AG09309 (cell line): ENCODE measurements at regions not wholly inside any gene's neighbourhood (a gene's known extent, or its start where the extent isn't known, plus 50 kb on each side); places are given as distances from the start of the nearest gene placed in this dataset.

Experiments used
- DNase-seq: peaks from one replicate; pipeline ENCODE4 v3.0.0-alpha.2; 2010; ENCODE audit warnings: low read depth
- H3K4me3 ChIP-seq: 2 replicates; pipeline ENCODE4 v1.5.1; 2011; ENCODE audit warnings: mild to moderate bottlenecking, low read depth, low read length, moderate library complexity; ENCODE audit not compliant: control insufficient read depth
- TF ChIP-seq, protein P1 (sequence below): IDR thresholded peaks from 2 replicates; pipeline ENCODE4 v1.5.1; 2011; ENCODE audit warnings: mild to moderate bottlenecking, low read depth, low read length, inconsistent platforms; ENCODE audit not compliant: insufficient read depth, control insufficient read depth; ENCODE audit errors: missing control alignments

DNA sequence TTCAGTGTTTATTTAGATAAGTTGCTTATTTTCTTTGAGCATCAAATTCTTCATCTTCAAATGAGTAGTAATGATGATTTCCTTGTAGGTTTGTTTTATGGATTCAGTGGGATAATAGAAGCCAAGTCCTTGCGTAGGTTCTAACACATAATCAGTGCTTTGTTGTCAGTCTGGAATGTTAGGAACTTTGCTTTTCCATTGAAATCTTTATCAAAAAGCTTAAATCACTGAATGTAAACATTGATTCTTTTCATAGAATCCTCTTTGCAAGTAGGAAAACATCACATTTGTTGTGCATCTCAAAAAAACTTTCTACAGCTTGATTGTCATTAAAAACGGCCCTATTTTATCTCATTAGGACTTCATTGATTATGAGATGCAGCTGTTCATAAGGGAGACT lies 490.3 kb upstream of the GOT2 start:
- DNase-seq, result no peak
- H3K4me3 ChIP-seq, result no peak overlapping the region
- TF ChIP-seq, protein P1, sequence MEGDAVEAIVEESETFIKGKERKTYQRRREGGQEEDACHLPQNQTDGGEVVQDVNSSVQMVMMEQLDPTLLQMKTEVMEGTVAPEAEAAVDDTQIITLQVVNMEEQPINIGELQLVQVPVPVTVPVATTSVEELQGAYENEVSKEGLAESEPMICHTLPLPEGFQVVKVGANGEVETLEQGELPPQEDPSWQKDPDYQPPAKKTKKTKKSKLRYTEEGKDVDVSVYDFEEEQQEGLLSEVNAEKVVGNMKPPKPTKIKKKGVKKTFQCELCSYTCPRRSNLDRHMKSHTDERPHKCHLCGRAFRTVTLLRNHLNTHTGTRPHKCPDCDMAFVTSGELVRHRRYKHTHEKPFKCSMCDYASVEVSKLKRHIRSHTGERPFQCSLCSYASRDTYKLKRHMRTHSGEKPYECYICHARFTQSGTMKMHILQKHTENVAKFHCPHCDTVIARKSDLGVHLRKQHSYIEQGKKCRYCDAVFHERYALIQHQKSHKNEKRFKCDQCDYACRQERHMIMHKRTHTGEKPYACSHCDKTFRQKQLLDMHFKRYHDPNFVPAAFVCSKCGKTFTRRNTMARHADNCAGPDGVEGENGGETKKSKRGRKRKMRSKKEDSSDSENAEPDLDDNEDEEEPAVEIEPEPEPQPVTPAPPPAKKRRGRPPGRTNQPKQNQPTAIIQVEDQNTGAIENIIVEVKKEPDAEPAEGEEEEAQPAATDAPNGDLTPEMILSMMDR, result no peak

DNA sequence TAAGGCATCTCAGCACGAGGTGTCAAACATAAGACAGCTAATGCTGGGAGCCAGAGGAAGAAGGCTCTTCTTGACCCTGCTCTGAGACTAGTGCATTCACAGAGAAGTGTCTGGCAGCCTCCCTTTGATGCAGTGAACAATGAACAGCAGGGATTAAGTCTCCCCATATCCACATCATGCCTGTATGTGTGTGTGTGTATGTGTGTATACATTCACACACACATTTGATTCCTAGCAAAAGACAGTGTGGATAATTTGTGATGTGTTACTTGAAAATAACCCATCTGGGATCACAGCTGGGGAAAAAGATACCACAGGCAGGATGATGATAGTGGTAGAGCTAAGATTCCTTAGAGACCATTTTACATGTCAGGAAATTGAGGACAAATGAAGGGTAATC lies 485.9 kb upstream of the GOT2 start:
- TF ChIP-seq, protein P1, result no peak
- no peak overlapping the region for H3K4me3 ChIP-seq
- DNase-seq, result no peak

DNA sequence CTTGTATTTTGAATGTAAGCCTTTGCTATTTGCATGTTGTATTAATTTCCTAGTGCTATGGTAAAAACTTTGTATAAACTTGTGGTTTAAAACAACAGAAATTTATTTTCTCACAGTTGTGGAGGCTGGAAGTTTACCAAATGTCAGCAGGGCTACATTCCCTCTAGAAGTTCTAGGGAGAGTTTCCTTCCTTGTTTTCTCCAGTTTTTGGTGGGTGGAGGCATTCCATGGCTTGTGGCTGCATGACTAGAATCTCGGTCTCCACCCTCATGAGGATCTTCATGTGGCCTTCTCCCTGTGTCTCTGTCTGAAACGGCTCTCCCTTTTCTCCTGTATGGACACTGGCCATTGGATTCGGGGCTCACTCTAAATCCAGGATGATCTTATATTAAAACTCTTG lies 482.2 kb upstream of the GOT2 start:
- H3K4me3 ChIP-seq, result no peak overlapping the region
- no peak for DNase-seq
- TF ChIP-seq, protein P1, result no peak

GRCh38 chr16:59214455-59214854 lies 480.3 kb upstream of the GOT2 start:
- TF ChIP-seq, protein P1, result no peak
- no peak overlapping the region for H3K4me3 ChIP-seq
- DNase-seq, result no peak

GRCh38 chr16:59213952-59214351 lies 479.8 kb upstream of the GOT2 start:
- TF ChIP-seq, protein P1, result no peak
- DNase-seq, result no peak
- H3K4me3 ChIP-seq, result no peak overlapping the region

- TF ChIP-seq, protein P1, result no peak
- no peak overlapping the region for H3K4me3 ChIP-seq
- DNase-seq, result no peak
Measured at GRCh38 chr16:59212492-59213024, 478.4 kb upstream of the GOT2 start.
